ENCODE measurements at regions not wholly inside any gene's neighbourhood (a gene's known extent, or its start where the extent isn't known, plus 50 kb on each side); places are given as distances from the start of the nearest gene placed in this dataset.

- H3K4me1 ChIP-seq (ENCODE audit: insufficient read depth, low read length, poor library complexity, severe bottlenecking) = no peaks in the 10 kb centered on the region
- no peaks in the 10 kb centered on the region for H3K79me2 ChIP-seq (ENCODE audit: insufficient read depth, low read length)
- H3K9me3 ChIP-seq (ENCODE audit: insufficient read depth, low read depth, low read length) = no peaks in the 10 kb centered on the region
- no peak overlapping the region for H3K4me3 ChIP-seq (ENCODE audit: low read length, poor library complexity, severe bottlenecking)
- H3K4me2 ChIP-seq (ENCODE audit: low read depth, low read length, poor library complexity, severe bottlenecking) = no peak overlapping the region
- TF ChIP-seq EZH2phosphoT487 (IDR thresholded peaks at IDR 0.05; ENCODE audit: borderline replicate concordance) (no peak), CTCF (conservative IDR thresholded peaks at IDR 0.05; ENCODE audit: low read length) (no peak)
- no peak overlapping the region for H3K9ac ChIP-seq (ENCODE audit: low read depth, low read length, poor library complexity, severe bottlenecking)
- H3F3A ChIP-seq (ENCODE audit: low read depth) = no peaks in the 10 kb centered on the region
- no peaks in the 10 kb centered on the region for H3K36me3 ChIP-seq (ENCODE audit: insufficient read depth, low read length)
- no peaks in the 10 kb centered on the region for H4K20me1 ChIP-seq (ENCODE audit: insufficient read depth, low read length, poor library complexity, severe bottlenecking)
- H3K27me3 ChIP-seq (ENCODE audit: insufficient read depth, low read length, poor library complexity, severe bottlenecking) = no peaks in the 10 kb centered on the region
- no peak overlapping the region for H2AFZ ChIP-seq (ENCODE audit: low read length)
- H3K9me2 ChIP-seq (replicated peaks; ENCODE audit: low read depth, low read length) = no peaks in the 10 kb centered on the region
These were observed 426.2 kb upstream of the PPP2R3A start for GRCh38 chr3:135539351-135539750.

GRCh38 chr3:135539854-135540253, 425.7 kb upstream of the PPP2R3A start:
- no peaks in the 10 kb centered on the region for H3K9me2 ChIP-seq (replicated peaks; ENCODE audit: low read depth, low read length)
- no peak overlapping the region for H3K4me2 ChIP-seq (ENCODE audit: low read depth, low read length, poor library complexity, severe bottlenecking)
- H3K27me3 ChIP-seq (ENCODE audit: insufficient read depth, low read length, poor library complexity, severe bottlenecking) = no peaks in the 10 kb centered on the region
- H3K9me3 ChIP-seq (ENCODE audit: insufficient read depth, low read depth, low read length) = no peaks in the 10 kb centered on the region
- H3K9ac ChIP-seq (ENCODE audit: low read depth, low read length, poor library complexity, severe bottlenecking) = no peak overlapping the region
- no peaks in the 10 kb centered on the region for H4K20me1 ChIP-seq (ENCODE audit: insufficient read depth, low read length, poor library complexity, severe bottlenecking)
- no peaks in the 10 kb centered on the region for H3K79me2 ChIP-seq (ENCODE audit: insufficient read depth, low read length)
- H3F3A ChIP-seq (ENCODE audit: low read depth) = no peaks in the 10 kb centered on the region
- no peak overlapping the region for H3K4me3 ChIP-seq (ENCODE audit: low read length, poor library complexity, severe bottlenecking)
- no peak overlapping the region for H2AFZ ChIP-seq (ENCODE audit: low read length)
- no peak for TF ChIP-seq CTCF (conservative IDR thresholded peaks at IDR 0.05; ENCODE audit: low read length)
- no peak for TF ChIP-seq EZH2phosphoT487 (IDR thresholded peaks at IDR 0.05; ENCODE audit: borderline replicate concordance)
- H3K4me1 ChIP-seq (ENCODE audit: insufficient read depth, low read length, poor library complexity, severe bottlenecking) = no peaks in the 10 kb centered on the region
- no peaks in the 10 kb centered on the region for H3K36me3 ChIP-seq (ENCODE audit: insufficient read depth, low read length)

- Histone ChIP-seq H2AFZ (ENCODE audit: low read length) (no peak overlapping the region), H3K9ac (ENCODE audit: low read depth, low read length, poor library complexity, severe bottlenecking) (no peak overlapping the region), H3K79me2 (ENCODE audit: insufficient read depth, low read length) (no peaks in the 10 kb centered on the region), H4K20me1 (ENCODE audit: insufficient read depth, low read length, poor library complexity, severe bottlenecking) (no peaks in the 10 kb centered on the region), H3K9me3 (ENCODE audit: insufficient read depth, low read depth, low read length) (no peaks in the 10 kb centered on the region), H3F3A (ENCODE audit: low read depth) (no peaks in the 10 kb centered on the region), H3K4me2 (ENCODE audit: low read depth, low read length, poor library complexity, severe bottlenecking) (no peak overlapping the region), H3K9me2 (replicated peaks; ENCODE audit: low read depth, low read length) (no peaks in the 10 kb centered on the region), H3K4me3 (ENCODE audit: low read length, poor library complexity, severe bottlenecking) (no peak overlapping the region), H3K27me3 (ENCODE audit: insufficient read depth, low read length, poor library complexity, severe bottlenecking) (no peaks in the 10 kb centered on the region), H3K4me1 (ENCODE audit: insufficient read depth, low read length, poor library complexity, severe bottlenecking) (no peaks in the 10 kb centered on the region), H3K36me3 (ENCODE audit: insufficient read depth, low read length) (no peaks in the 10 kb centered on the region)
- TF ChIP-seq EZH2phosphoT487 (IDR thresholded peaks at IDR 0.05; ENCODE audit: borderline replicate concordance) (no peak), CTCF (conservative IDR thresholded peaks at IDR 0.05; ENCODE audit: low read length) (no peak)
These were observed 415.5 kb upstream of the PPP2R3A start for GRCh38 chr3:135549928-135550494.

Data from Loucy (cell line).